Fibroblast of the aortic adventitia (primary cell): ENCODE measurements at regions not wholly inside any gene's neighbourhood (a gene's known extent, or its start where the extent isn't known, plus 50 kb on each side); places are given as distances from the start of the nearest gene placed in this dataset.

Experiments used
- DNase-seq: peaks from one replicate; pipeline ENCODE4 v3.0.0-alpha.2; 2010; ENCODE audit warnings: low read depth
- H3K4me3 ChIP-seq: 2 replicates; pipeline ENCODE4 v1.5.1; 2011; ENCODE audit warnings: low read depth, mild to moderate bottlenecking, control low read depth, low read length, moderate library complexity
- TF ChIP-seq, protein P1 (sequence below): IDR thresholded peaks from 2 replicates; pipeline ENCODE4 v1.5.1; 2011; ENCODE audit warnings: mild to moderate bottlenecking, low read length, control low read depth, inconsistent platforms; ENCODE audit not compliant: insufficient read depth

DNA sequence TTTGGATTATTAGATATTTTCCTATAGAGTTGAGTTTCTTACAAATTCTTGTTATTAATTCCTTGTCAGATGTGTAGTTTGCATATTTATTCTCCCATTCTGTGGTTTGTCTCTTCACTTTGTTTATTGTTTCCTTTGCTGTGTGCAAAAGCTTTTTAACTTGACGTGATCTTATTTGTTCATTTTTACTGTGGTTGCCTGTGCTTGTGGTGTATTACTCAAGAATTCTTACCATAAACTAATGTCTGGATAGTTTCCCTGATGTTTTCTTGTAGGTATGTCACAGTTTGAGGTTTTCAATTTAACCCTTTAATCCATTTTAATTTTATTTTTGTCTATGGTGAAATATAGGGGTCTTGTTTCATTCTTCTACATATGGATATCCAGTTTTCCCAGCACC lies 72.1 kb upstream of the LHX8 start:
- no peak overlapping the region for H3K4me3 ChIP-seq
- TF ChIP-seq, protein P1, sequence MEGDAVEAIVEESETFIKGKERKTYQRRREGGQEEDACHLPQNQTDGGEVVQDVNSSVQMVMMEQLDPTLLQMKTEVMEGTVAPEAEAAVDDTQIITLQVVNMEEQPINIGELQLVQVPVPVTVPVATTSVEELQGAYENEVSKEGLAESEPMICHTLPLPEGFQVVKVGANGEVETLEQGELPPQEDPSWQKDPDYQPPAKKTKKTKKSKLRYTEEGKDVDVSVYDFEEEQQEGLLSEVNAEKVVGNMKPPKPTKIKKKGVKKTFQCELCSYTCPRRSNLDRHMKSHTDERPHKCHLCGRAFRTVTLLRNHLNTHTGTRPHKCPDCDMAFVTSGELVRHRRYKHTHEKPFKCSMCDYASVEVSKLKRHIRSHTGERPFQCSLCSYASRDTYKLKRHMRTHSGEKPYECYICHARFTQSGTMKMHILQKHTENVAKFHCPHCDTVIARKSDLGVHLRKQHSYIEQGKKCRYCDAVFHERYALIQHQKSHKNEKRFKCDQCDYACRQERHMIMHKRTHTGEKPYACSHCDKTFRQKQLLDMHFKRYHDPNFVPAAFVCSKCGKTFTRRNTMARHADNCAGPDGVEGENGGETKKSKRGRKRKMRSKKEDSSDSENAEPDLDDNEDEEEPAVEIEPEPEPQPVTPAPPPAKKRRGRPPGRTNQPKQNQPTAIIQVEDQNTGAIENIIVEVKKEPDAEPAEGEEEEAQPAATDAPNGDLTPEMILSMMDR, result no peak
- DNase-seq, result no peak

DNA sequence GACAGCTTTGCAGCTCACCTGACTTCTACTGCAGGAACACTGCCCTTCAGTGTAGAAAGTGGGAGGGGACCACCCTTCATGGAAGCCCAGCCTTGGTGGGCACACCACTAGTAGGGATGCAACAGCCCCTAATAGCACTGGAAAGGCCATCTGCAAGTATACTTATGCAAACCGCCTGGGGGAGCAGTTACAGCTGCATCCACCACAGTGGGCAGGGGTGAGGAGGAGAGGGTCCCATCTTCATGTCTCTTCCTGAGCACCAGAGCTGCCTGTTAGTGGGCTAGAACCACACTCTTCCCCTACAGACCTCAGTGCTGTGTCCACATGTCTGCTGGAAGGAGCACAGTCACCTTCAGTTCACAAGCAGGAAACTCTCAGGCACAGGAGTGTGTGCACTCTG lies 66.2 kb upstream of the LHX8 start:
- DNase-seq, result no peak
- H3K4me3 ChIP-seq, result no peak overlapping the region
- TF ChIP-seq, protein P1, result no peak

DNA sequence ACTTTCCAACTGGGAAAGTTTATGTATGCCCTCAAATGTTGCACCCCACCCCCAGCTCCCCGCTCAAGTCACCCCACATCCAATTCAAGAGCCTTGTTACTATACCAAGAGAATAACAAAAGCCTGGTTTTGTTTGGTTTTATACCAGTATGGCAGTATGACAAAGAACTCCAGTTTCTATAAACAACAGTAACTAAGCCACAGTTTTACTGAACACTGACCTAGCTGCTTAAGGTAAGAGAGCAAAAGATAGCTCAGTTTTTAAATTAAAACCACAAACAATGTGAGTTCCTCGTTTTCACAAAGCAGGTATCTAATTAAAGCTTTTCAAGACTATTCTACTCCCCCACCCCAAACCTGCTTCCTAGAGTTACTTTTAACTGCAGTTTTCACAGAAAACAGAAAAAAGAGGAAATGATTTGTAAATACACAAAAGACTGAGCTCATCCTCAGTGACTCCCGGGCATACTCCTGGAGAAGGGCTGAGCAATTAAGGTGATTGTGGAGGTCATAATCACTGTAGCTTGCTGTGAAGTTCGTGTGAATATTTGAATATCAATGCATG lies 59.3 kb upstream of the LHX8 start:
- TF ChIP-seq, protein P1, result no peak
- no peak for DNase-seq

DNA sequence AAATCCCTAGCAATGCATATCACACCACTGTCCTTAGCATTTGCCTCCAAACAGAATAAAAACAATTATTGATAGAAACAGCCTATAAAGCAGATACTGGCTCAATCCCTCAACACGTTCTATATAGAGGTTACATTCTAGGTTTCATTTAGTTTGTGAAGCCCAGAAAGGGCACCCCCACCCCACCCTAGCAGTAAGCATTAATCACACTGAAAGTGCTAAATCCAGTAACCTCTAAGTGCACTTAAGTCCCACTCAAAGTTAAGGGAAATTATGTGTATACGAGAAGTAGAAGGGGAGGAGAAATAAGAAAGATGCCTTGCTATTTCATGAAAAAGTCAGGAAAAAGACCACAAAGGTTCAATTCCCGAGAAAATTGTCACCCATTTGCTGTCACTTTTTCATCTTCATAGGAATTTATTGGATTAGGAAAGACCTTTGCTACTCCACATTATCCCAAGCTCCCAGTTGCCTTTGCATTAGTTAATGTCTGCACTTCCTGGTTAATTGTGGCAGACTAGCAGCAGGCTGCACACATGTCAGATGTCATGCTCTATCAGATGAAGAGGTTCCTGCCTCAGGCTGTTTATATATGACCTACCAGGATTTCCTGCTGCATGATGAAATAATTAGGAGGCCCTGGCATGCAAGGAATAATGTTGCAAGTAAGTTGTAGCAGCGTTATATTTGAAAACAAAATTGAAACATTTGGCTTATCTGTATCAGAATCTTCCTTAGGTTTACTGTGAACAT lies 54.5 kb upstream of the LHX8 start:
- DNase-seq, result no peak
- no peak overlapping the region for H3K4me3 ChIP-seq
- TF ChIP-seq, protein P1, result no peak

More for the DNA sequence above, 59.3 kb upstream of the LHX8 start:
- no peak overlapping the region for H3K4me3 ChIP-seq

DNA sequence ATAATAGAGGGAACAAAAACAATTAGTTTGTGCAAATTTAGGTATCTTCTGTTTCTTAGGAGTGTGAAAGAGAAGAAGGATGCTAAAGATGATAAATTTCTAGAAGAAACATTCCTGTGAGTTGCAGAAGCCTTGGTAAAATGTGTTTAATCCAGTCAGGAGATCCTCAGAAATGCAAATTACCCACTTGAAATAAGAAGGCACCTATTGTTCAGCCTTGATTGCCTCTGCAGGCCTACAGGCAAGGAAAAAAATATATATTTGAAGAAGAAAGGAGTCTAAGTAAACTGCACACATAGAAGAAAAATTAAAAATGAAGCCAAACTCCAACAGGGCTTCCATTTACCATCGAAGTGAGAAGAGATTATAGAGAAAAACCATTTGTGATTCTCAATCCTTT lies 51.0 kb upstream of the LHX8 start:
- DNase-seq, result no peak
- H3K4me3 ChIP-seq, result no peak overlapping the region
- TF ChIP-seq, protein P1, result no peak

DNA sequence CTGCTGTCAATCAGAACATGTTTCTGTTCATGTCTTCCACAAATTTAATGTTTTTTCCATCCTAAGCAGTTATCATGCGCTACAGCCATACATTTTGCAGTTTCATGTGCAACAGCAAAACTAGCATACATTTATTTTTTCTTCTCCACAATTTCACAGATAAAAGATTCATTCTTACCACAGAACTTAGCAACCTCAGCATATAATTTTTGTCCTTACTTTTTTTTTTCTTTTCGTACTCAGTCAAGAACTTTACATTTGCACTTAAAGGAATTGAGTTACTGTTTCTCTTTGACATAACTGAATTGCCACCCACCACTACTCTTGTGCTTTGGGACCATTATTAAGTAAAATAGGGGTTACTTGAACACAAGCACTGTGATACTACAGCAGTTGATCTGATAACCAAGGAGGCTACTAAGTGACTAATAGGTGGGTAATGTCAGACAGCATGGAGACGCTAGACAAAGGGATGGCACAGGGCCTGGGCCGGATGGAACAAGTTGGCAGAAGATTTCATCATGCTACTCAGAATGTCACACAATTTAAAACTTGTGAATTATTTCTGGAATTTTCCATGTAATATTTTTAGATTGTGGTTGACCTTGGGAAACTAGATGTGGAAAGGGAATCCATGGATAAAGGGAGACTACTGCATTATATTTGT lies 50.2 kb upstream of the LHX8 start:
- no peak overlapping the region for H3K4me3 ChIP-seq
- peak; percentile 2 for DNase-seq
- TF ChIP-seq, protein P1, result no peak
